Esophagus muscularis mucosa (tissue), 4 donors: ENCODE measurements at regions not wholly inside any gene's neighbourhood (a gene's known extent, or its start where the extent isn't known, plus 50 kb on each side); places are given as distances from the start of the nearest gene placed in this dataset.
A peak's percentile ranks its signal among the peaks of the same experiment; 100 is the strongest.

Experiments used
- DNase-seq: peaks from one replicate; pipeline ENCODE4 v3.0.0-alpha.2; 2017; ENCODE audit errors: extremely low spot score
- H3K27ac ChIP-seq, 4 donors: fragments of 200-600 bp; sonication (generic); replicated peaks in 1 of 4; 1 replicate in 3 of 4; 2 replicates in 1 of 4; pipeline ENCODE4 v1.5.1; 2016 to 2019; ENCODE audit warnings: mild to moderate bottlenecking in 1 of 4
- H3K27me3 ChIP-seq, 4 donors: fragments of 200-600 bp; sonication (generic); one replicate each; pipeline versions ENCODE4 v1.5.1 to v1.6.0; 2016 to 2019
- H3K36me3 ChIP-seq, 4 donors: fragments of 200-600 bp; sonication (generic); one replicate each; pipeline ENCODE4 v1.5.1; 2016 to 2019
- H3K4me1 ChIP-seq, 4 donors: fragments of 200-600 bp; sonication (generic); one replicate each; pipeline ENCODE4 v1.5.1; 2016 to 2019
- H3K4me3 ChIP-seq, 4 donors: fragments of 200-600 bp; sonication (generic); 1 replicate in 2 of 4; 2 replicates in 2 of 4; pipeline ENCODE4 v1.5.1; 2016 to 2019; ENCODE audit warnings: mild to moderate bottlenecking in 4 of 4, moderate library complexity in 1 of 4
- H3K9me3 ChIP-seq, 4 donors: fragments of 200-600 bp; sonication (generic); 1 replicate in 3 of 4; 2 replicates in 1 of 4; pipeline ENCODE4 v1.5.1; 2016 to 2019
- EP300 ChIP-seq: sonication (generic); formaldehyde crosslinking; IDR thresholded peaks from one replicate; pipeline ENCODE4 v1.6.1; 2017; ENCODE audit warnings: antibody characterized with exemption
- POLR2A ChIP-seq: fragments of 450-650 bp; IDR thresholded peaks from one replicate; pipeline ENCODE4 v1.6.1; 2017; ENCODE audit warnings: antibody characterized with exemption, moderate library complexity, mild to moderate bottlenecking, low read depth
- POLR2AphosphoS5 ChIP-seq, 2 donors: sonication (generic); formaldehyde crosslinking; IDR thresholded peaks; one replicate each; pipeline ENCODE4 v1.6.1; 2017; ENCODE audit warnings: antibody characterized with exemption in 2 of 2
- WGBS: methylation state at CpG from one replicate; pipeline ENCODE4 v1.1.5; 2018; 5-methylcytosine and 5-hydroxymethylcytosine counted together
- intact Hi-C: fragments of 100-400 bp; cut with DNase I; formaldehyde crosslinking; loops from one replicate; pipeline ENCODE4 v1.15.1; 2023
- TF ChIP-seq, protein P1 (sequence below), 3 experiments: fragments of 200-600 bp in 2 of 3; fragments of 450-650 bp in 1 of 3; sonication (generic) in 2 of 3; IDR thresholded peaks; one replicate each; pipeline ENCODE4 v1.5.1; 2017 to 2019; ENCODE audit warnings: antibody characterized with exemption in 3 of 3, mild to moderate bottlenecking in 2 of 3, moderate library complexity in 1 of 3

DNA sequence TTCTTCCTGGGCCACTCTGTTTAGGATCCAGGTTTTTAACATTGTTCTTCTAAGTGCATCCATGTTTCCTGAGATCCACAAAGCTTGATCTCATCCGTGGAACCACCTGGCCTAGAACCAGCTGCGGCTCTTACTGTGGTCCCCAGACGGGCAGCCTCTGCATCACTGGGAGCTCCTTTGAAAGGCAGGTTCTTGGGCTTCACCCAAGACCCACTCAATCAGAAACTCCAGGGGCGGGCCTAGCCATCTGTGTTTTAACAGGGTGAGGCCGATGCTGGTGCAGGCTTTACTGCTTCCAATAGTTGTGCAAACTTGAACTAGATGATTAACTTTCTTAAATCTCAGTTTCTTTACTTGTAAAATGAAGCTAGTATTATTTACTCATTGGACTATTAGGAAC lies 605.7 kb downstream of the FGF9 start:
- Histone ChIP-seq H3K27me3 (no peaks in the 10 kb centered on the region), H3K4me1 (no peaks in the 10 kb centered on the region), H3K4me3 (no peak overlapping the region), H3K27ac (no peak overlapping the region), H3K36me3 (no peaks in the 10 kb centered on the region), H3K9me3 (peaks cover 0 to 4% (median 0%) of the 10 kb centered on the region in 4 donors)
- 86% methylated on average over 5 of the region's 5 CpGs for WGBS
- DNase-seq: no peak
- intact Hi-C loops: no loop called here
- TF ChIP-seq POLR2A: no peak
- TF ChIP-seq, protein P1, sequence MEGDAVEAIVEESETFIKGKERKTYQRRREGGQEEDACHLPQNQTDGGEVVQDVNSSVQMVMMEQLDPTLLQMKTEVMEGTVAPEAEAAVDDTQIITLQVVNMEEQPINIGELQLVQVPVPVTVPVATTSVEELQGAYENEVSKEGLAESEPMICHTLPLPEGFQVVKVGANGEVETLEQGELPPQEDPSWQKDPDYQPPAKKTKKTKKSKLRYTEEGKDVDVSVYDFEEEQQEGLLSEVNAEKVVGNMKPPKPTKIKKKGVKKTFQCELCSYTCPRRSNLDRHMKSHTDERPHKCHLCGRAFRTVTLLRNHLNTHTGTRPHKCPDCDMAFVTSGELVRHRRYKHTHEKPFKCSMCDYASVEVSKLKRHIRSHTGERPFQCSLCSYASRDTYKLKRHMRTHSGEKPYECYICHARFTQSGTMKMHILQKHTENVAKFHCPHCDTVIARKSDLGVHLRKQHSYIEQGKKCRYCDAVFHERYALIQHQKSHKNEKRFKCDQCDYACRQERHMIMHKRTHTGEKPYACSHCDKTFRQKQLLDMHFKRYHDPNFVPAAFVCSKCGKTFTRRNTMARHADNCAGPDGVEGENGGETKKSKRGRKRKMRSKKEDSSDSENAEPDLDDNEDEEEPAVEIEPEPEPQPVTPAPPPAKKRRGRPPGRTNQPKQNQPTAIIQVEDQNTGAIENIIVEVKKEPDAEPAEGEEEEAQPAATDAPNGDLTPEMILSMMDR (IDR thresholded peaks at IDR 0.05): no peak
- TF ChIP-seq EP300: no peak
- no peak for TF ChIP-seq POLR2AphosphoS5 (IDR thresholded peaks at IDR 0.05)

GRCh38 chr13:22278336-22278929 lies 607.6 kb downstream of the FGF9 start:
- Histone ChIP-seq H3K9me3 (peaks cover 0 to 4% (median 0%) of the 10 kb centered on the region in 4 donors), H3K27ac (no peak overlapping the region), H3K27me3 (no peaks in the 10 kb centered on the region), H3K36me3 (no peaks in the 10 kb centered on the region), H3K4me3 (no peak overlapping the region), H3K4me1 (no peaks in the 10 kb centered on the region)
- intact Hi-C loops: no loop called here
- WGBS: 49% methylated on average over 5 of the region's 5 CpGs
- DNase-seq: no peak
- TF ChIP-seq, protein P1 (IDR thresholded peaks at IDR 0.05): peak; percentile 24 to 34 (median 25)
- no peak for TF ChIP-seq POLR2A

GRCh38 chr13:22285867-22286266 lies 615.0 kb downstream of the FGF9 start:
- 79% methylated on average over 4 of the region's 4 CpGs for WGBS
- H3K4me1 ChIP-seq: no peaks in the 10 kb centered on the region
- no peak overlapping the region for H3K4me3 ChIP-seq
- no peaks in the 10 kb centered on the region for H3K36me3 ChIP-seq
- DNase-seq: no peak
- H3K9me3 ChIP-seq: peaks cover 0 to under 1% (median 0%) of the 10 kb centered on the region in 4 donors
- intact Hi-C loops: no loop called here
- H3K27ac ChIP-seq: no peak overlapping the region
- no peaks in the 10 kb centered on the region for H3K27me3 ChIP-seq
- no peak for TF ChIP-seq POLR2A
- no peak for TF ChIP-seq POLR2AphosphoS5 (IDR thresholded peaks at IDR 0.05)
- TF ChIP-seq, protein P1 (IDR thresholded peaks at IDR 0.05): no peak
- TF ChIP-seq EP300: no peak

GRCh38 chr13:22286338-22286737 lies 615.5 kb downstream of the FGF9 start:
- no peak overlapping the region for H3K4me3 ChIP-seq
- intact Hi-C loops: no loop called here
- no peak for DNase-seq
- H3K36me3 ChIP-seq: no peaks in the 10 kb centered on the region
- no peak overlapping the region for H3K27ac ChIP-seq
- TF ChIP-seq, protein P1 (IDR thresholded peaks at IDR 0.05): no peak
- no peak for TF ChIP-seq EP300
- TF ChIP-seq POLR2AphosphoS5 (IDR thresholded peaks at IDR 0.05): no peak
- no peak for TF ChIP-seq POLR2A
- H3K27me3 ChIP-seq: no peaks in the 10 kb centered on the region
- no peaks in the 10 kb centered on the region for H3K9me3 ChIP-seq
- H3K4me1 ChIP-seq: no peaks in the 10 kb centered on the region
- 72% methylated on average over 4 of the region's 4 CpGs for WGBS

GRCh38 chr13:22287343-22287920 lies 616.6 kb downstream of the FGF9 start:
- no peaks in the 10 kb centered on the region for H3K36me3 ChIP-seq
- no peaks in the 10 kb centered on the region for H3K4me1 ChIP-seq
- no peaks in the 10 kb centered on the region for H3K27me3 ChIP-seq
- H3K4me3 ChIP-seq: no peak overlapping the region
- H3K27ac ChIP-seq: no peak overlapping the region
- H3K9me3 ChIP-seq: no peaks in the 10 kb centered on the region
- WGBS: 94% methylated on average over 6 of the region's 6 CpGs
- intact Hi-C loops: no loop called here
- no peak for DNase-seq
- TF ChIP-seq POLR2AphosphoS5 (IDR thresholded peaks at IDR 0.05) (no peak), POLR2A (no peak)
